ENCODE measurements at regions not wholly inside any gene's neighbourhood (a gene's known extent, or its start where the extent isn't known, plus 50 kb on each side); places are given as distances from the start of the nearest gene placed in this dataset.

DNA sequence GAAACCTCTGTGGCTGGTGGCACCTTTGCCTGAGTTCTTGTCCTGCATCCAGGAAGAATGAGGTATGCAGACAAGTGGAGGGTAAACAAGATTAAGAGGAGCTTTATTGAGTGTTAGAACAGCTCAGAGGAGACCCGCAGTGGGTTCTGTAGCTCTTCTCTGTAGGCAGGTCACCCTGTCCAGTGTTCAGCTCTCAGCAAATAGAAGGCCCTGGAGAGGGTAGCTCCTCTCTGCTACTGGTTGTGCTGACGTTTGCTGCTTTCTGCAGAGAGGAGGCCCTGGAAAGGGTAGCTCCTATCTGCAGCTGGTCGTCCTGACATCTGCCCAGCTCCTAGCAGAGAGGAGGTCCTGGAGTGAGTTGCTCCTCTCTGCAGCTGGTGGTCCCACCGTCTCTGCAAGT is 96.8 kb upstream of the CCDC112 start:
- H3K4me3 ChIP-seq (ENCODE audit: low read depth in 1 of 3, low read length in 3 of 3) = no peak overlapping the region
- H3K4me1 ChIP-seq (ENCODE audit: control insufficient read depth in 4 of 4, insufficient read depth in 4 of 4, low read length in 3 of 4) = peaks cover 0 to 10% (median 4%) of the 10 kb centered on the region in 4 donors
- no peaks in the 10 kb centered on the region for H3K9me3 ChIP-seq (ENCODE audit: control insufficient read depth in 4 of 4, low read length in 3 of 4)
- TF ChIP-seq GABPA (IDR thresholded peaks at IDR 0.05 in 1 of 2, conservative IDR thresholded peaks at IDR 0.05 in 1 of 2) (no peak), FOXA2 (IDR thresholded peaks at IDR 0.05) (no peak), YY1 (IDR thresholded peaks at IDR 0.05) (no peak), TAF1 (conservative IDR thresholded peaks at IDR 0.05) (no peak), RXRA (IDR thresholded peaks at IDR 0.05) (no peak), HNF4G (IDR thresholded peaks at IDR 0.05) (no peak)
- TF ChIP-seq, protein P1, sequence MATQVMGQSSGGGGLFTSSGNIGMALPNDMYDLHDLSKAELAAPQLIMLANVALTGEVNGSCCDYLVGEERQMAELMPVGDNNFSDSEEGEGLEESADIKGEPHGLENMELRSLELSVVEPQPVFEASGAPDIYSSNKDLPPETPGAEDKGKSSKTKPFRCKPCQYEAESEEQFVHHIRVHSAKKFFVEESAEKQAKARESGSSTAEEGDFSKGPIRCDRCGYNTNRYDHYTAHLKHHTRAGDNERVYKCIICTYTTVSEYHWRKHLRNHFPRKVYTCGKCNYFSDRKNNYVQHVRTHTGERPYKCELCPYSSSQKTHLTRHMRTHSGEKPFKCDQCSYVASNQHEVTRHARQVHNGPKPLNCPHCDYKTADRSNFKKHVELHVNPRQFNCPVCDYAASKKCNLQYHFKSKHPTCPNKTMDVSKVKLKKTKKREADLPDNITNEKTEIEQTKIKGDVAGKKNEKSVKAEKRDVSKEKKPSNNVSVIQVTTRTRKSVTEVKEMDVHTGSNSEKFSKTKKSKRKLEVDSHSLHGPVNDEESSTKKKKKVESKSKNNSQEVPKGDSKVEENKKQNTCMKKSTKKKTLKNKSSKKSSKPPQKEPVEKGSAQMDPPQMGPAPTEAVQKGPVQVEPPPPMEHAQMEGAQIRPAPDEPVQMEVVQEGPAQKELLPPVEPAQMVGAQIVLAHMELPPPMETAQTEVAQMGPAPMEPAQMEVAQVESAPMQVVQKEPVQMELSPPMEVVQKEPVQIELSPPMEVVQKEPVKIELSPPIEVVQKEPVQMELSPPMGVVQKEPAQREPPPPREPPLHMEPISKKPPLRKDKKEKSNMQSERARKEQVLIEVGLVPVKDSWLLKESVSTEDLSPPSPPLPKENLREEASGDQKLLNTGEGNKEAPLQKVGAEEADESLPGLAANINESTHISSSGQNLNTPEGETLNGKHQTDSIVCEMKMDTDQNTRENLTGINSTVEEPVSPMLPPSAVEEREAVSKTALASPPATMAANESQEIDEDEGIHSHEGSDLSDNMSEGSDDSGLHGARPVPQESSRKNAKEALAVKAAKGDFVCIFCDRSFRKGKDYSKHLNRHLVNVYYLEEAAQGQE (IDR thresholded peaks at IDR 0.05) = no peak
- TF ChIP-seq, protein P2, sequence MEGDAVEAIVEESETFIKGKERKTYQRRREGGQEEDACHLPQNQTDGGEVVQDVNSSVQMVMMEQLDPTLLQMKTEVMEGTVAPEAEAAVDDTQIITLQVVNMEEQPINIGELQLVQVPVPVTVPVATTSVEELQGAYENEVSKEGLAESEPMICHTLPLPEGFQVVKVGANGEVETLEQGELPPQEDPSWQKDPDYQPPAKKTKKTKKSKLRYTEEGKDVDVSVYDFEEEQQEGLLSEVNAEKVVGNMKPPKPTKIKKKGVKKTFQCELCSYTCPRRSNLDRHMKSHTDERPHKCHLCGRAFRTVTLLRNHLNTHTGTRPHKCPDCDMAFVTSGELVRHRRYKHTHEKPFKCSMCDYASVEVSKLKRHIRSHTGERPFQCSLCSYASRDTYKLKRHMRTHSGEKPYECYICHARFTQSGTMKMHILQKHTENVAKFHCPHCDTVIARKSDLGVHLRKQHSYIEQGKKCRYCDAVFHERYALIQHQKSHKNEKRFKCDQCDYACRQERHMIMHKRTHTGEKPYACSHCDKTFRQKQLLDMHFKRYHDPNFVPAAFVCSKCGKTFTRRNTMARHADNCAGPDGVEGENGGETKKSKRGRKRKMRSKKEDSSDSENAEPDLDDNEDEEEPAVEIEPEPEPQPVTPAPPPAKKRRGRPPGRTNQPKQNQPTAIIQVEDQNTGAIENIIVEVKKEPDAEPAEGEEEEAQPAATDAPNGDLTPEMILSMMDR (IDR thresholded peaks at IDR 0.05; ENCODE audit: low read depth, low read length, missing input control) = no peak
- TF ChIP-seq, protein P3, sequence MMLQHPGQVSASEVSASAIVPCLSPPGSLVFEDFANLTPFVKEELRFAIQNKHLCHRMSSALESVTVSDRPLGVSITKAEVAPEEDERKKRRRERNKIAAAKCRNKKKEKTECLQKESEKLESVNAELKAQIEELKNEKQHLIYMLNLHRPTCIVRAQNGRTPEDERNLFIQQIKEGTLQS (IDR thresholded peaks at IDR 0.05) = no peak
- no peak overlapping the region for H3K27ac ChIP-seq (ENCODE audit: low read depth in 1 of 2, low read length in 2 of 2)
- WGBS = 87% methylated on average over 4 of the region's 4 CpGs
- no peak for DNase-seq (ENCODE audit: low spot score)
- H3K36me3 ChIP-seq (ENCODE audit: control insufficient read depth in 4 of 4, insufficient read depth in 3 of 4, low read depth in 1 of 4, low read length in 3 of 4) = no peaks in the 10 kb centered on the region
- H3K9ac ChIP-seq (ENCODE audit: low read depth in 1 of 2, low read length in 2 of 2) = no peak overlapping the region
- no peaks in the 10 kb centered on the region for H3K27me3 ChIP-seq (ENCODE audit: control insufficient read depth in 4 of 4, insufficient read depth in 4 of 4, low read length in 3 of 4)

DNA sequence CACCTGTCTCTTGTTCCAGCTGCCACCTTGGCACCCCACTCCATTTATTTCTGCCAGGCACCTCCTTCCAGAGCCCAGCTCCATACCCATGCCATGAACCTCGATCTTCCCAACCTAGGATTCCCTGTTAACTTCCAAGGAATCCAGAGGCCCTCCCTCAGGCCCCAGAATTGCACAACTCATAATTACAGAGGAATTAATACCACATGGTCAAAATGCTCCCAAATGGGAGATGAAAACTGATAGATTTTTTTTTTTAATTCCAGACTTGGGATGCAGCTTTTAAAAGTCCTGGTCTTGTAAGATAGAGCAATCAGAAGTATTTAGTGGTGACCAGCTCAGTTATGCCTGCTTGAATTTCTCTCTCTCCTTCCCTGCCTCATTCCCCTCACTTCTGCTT is 96.2 kb upstream of the CCDC112 start:
- whole genome bisulfite sequencing = 74% methylated on average over 1 of the region's 1 CpG
- TF ChIP-seq, protein P4, sequence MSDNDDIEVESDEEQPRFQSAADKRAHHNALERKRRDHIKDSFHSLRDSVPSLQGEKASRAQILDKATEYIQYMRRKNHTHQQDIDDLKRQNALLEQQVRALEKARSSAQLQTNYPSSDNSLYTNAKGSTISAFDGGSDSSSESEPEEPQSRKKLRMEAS (IDR thresholded peaks at IDR 0.05) = no peak
- TF ChIP-seq HNF4A (conservative IDR thresholded peaks at IDR 0.05) = no peak
- TF ChIP-seq, protein P1 (IDR thresholded peaks at IDR 0.05) = no peak
- TF ChIP-seq NR2F2 (IDR thresholded peaks at IDR 0.05) = no peak
- TF ChIP-seq, protein P3 (IDR thresholded peaks at IDR 0.05) = no peak
- TF ChIP-seq YY1 (IDR thresholded peaks at IDR 0.05) = no peak
- TF ChIP-seq, protein P2 (IDR thresholded peaks at IDR 0.05; ENCODE audit: low read depth, low read length, missing input control) = no peak
- TF ChIP-seq TAF1 (conservative IDR thresholded peaks at IDR 0.05) = no peak
- no peak for TF ChIP-seq SP1 (IDR thresholded peaks at IDR 0.05)
- no peak for TF ChIP-seq RXRA (IDR thresholded peaks at IDR 0.05)
- no peak for TF ChIP-seq FOXA2 (IDR thresholded peaks at IDR 0.05)
- no peak for TF ChIP-seq GABPA (IDR thresholded peaks at IDR 0.05 in 1 of 2, conservative IDR thresholded peaks at IDR 0.05 in 1 of 2)
- no peak for TF ChIP-seq HNF4G (IDR thresholded peaks at IDR 0.05)
- TF ChIP-seq JUND (IDR thresholded peaks at IDR 0.05) = no peak
- TF ChIP-seq, protein P5, sequence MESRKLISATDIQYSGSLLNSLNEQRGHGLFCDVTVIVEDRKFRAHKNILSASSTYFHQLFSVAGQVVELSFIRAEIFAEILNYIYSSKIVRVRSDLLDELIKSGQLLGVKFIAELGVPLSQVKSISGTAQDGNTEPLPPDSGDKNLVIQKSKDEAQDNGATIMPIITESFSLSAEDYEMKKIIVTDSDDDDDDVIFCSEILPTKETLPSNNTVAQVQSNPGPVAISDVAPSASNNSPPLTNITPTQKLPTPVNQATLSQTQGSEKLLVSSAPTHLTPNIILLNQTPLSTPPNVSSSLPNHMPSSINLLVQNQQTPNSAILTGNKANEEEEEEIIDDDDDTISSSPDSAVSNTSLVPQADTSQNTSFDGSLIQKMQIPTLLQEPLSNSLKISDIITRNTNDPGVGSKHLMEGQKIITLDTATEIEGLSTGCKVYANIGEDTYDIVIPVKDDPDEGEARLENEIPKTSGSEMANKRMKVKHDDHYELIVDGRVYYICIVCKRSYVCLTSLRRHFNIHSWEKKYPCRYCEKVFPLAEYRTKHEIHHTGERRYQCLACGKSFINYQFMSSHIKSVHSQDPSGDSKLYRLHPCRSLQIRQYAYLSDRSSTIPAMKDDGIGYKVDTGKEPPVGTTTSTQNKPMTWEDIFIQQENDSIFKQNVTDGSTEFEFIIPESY (IDR thresholded peaks at IDR 0.05) = no peak
- no peak for TF ChIP-seq EGR1 (IDR thresholded peaks at IDR 0.05; ENCODE audit: low read depth in 2 of 2)
- TF ChIP-seq FOXA1 (IDR thresholded peaks at IDR 0.05) = no peak
- H3K9ac ChIP-seq (ENCODE audit: low read depth in 1 of 2, low read length in 2 of 2) = no peak overlapping the region
- no peaks in the 10 kb centered on the region for H3K9me3 ChIP-seq (ENCODE audit: control insufficient read depth in 4 of 4, low read length in 3 of 4)
- no peaks in the 10 kb centered on the region for H3K36me3 ChIP-seq (ENCODE audit: control insufficient read depth in 4 of 4, insufficient read depth in 3 of 4, low read depth in 1 of 4, low read length in 3 of 4)
- no peaks in the 10 kb centered on the region for H3K27me3 ChIP-seq (ENCODE audit: control insufficient read depth in 4 of 4, insufficient read depth in 4 of 4, low read length in 3 of 4)
- H3K4me1 ChIP-seq (ENCODE audit: control insufficient read depth in 4 of 4, insufficient read depth in 4 of 4, low read length in 3 of 4) = peaks cover 0 to 10% (median 4%) of the 10 kb centered on the region in 4 donors
- H3K4me3 ChIP-seq (ENCODE audit: low read depth in 1 of 3, low read length in 3 of 3) = no peak overlapping the region
- DNase-seq (ENCODE audit: low spot score) = no peak
- no peak overlapping the region for H3K27ac ChIP-seq (ENCODE audit: low read depth in 1 of 2, low read length in 2 of 2)

Data from liver (tissue), 8 donors.